ENCODE measurements at regions not wholly inside any gene's neighbourhood (a gene's known extent, or its start where the extent isn't known, plus 50 kb on each side); places are given as distances from the start of the nearest gene placed in this dataset.
"Not testable (repeated sequence)": the region's sequence is repeated elsewhere in the genome, so short reads cannot be mapped to it uniquely, and the experiment has no call there.

DNA sequence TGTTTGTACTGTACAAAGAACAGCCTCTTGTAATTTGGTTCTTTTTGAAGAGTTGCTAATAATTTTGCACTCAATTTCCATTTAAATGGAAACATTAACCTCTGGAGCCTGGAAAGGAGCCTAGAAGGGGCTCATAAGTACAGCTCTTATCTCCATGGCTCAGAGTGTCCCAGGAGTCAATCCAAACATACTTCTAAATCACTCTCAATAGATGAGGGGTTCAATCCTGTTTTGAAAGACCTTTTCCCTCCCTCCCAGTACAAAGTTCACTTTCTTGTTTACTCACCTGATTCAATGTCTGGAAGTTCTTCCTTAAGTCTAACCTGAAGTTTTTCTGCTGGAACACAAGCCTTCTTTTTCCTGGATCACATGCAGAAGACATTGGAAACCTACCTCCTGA lies 273.0 kb upstream of the PLET1 start:
- in situ Hi-C loops (cut with HindIII; ENCODE audit: low sequenced_read_pairs): no loop called here

DNA sequence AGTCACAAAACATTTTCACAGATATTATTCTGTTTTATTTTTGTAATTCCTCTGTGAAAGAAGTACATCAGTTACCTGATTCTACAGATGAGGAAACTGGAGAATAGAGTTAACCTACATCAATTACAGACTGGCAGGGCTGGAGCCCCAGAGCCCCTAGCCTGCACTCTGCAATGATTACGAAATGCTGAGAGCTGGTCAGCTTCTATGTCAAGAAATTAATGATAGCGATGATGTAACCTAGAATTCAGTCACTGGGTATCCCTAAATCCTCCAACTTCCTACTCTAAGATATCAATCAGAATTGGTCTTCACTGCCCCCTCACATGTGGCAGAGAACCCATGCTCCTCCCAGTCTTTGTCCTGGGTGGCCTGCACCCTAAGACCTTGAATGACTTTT lies 273.5 kb upstream of the PLET1 start:
- in situ Hi-C loops (cut with HindIII; ENCODE audit: low sequenced_read_pairs): no loop called here

DNA sequence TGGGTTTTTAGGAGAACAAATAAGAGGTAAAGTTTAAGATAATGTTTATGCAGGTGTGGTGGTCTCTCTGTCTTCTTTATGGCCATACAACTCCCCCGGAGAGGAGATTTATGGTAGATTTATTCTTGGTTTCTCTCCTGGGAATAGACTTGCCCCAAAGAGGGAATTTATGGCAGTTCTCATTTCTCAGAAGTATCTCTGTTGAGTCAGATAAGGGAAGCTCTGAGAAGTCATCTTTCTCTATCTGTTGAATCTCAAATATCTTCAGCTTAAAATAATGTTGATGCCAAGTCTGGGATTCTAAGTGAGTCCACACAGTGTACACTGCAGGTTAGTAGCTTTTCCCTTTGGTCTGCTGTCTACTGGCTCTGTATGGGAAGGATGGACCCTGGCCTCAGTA lies 276.4 kb upstream of the PLET1 start:
- in situ Hi-C loops (cut with HindIII; ENCODE audit: low sequenced_read_pairs): no loop called here

DNA sequence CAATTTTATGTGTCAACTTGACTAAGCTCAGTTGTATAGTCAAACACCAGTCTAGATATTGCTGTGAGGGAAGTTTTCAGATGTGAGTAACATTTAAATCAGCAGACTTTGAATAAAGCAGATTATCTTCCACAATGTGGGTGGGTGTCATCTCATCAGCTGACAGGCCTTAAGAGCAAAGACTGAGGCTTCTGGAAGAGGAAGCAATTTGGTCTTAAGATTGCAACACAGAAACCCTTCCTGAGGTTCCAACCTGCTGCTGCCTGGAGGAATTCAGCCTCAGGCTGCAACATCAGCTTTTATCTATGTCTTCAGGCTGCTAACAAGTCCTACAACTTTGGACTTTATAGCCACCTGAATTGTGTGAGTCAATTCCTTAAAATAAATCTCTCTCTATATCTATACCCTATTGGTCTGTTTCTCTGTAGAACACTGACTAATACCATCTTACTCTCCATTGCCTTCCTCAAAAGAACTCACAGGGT lies 277.2 kb upstream of the PLET1 start:
- in situ Hi-C loops (cut with HindIII; ENCODE audit: low sequenced_read_pairs): no loop called here

DNA sequence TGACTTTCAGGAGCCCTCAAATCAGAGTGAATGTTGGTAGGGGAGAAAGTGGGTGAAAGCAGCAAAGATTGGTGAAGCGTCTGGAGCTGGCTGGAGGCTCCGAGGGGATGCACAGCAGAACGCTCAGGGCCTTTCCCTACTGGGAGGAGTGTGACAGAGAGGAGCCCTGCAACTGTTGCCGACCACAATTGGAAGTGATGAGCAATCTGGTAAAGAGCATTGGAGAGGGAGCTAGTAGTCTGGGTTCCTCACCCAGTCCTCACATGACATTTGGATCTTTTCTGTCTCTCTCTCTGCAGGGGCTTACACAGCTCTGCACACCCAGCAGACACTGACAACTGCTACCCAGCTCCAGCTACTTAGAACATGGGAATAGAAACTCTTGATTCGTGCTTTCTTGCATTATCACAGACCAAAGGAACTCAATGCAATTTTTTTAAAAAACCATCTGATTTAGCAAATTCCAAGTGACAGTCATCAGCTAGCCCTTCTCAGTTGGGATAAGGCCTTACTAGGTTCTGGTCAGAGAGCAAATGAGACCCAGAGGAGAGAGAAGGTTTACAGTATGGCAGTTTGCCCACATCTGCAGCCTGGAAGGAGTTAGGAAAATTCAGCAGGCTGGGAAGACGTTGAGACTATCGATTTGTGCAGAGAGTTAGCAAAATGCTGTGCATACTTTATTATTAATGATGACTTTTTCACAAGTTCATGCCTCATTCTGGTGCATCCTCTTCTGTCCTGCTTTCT lies 278.0 kb upstream of the PLET1 start:
- in situ Hi-C loops (cut with HindIII; ENCODE audit: low sequenced_read_pairs): no loop called here

DNA sequence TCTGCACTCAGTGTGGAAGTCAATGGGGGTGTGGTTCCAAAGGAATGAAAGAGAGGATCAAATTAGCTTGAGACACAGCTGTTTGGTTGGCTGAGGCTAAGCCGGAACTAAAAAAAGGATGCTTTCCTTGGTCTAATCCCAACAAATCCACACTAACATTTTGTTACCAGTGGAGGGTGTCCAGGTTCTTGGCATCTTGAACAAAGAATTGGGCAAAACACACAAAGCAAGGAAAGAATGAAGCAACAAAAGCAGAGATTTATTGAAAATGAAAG lies 278.6 kb upstream of the PLET1 start:
- in situ Hi-C loops (cut with HindIII; ENCODE audit: low sequenced_read_pairs): not testable (repeated sequence)

DNA sequence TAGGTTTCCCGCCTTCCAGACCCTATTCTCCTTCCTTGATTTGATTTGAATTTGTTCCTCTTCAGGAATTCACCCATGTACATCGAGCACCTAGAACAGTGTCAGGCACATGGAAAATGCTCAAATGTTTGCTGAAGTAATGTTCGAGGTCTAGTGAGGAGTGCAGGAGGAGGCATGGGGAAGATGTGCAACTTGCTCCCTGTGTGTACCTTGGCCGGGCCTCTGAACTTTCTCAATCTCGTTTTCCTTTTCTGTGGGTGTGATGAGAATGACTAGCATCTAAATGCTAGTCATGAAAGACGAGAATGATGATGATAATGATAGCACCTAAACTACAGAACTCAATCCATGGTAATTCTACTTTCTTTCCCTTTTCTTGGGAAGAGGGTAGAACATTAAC lies 279.1 kb upstream of the PLET1 start:
- in situ Hi-C loops (cut with HindIII; ENCODE audit: low sequenced_read_pairs): no loop called here

DNA sequence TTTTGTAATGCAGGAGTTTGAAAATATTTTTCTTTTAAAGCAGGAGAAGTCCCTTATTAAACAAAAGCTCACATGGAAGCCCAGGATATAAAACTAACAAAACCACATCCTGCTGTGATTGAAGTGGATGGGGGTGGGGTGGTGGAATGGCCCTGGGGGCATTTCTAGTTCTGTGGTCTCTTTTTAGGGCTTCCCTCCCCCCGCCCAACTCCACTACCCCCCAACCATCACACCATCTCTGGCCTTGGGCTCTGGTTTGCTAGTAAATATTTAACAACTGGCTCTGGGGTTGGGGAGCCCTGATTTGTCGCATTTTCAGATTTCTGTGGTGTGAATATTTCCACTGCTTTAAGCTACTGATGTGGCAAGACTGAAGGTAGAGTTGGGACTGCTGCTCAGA lies 279.6 kb upstream of the PLET1 start:
- in situ Hi-C loops (cut with HindIII; ENCODE audit: low sequenced_read_pairs): no loop called here

DNA sequence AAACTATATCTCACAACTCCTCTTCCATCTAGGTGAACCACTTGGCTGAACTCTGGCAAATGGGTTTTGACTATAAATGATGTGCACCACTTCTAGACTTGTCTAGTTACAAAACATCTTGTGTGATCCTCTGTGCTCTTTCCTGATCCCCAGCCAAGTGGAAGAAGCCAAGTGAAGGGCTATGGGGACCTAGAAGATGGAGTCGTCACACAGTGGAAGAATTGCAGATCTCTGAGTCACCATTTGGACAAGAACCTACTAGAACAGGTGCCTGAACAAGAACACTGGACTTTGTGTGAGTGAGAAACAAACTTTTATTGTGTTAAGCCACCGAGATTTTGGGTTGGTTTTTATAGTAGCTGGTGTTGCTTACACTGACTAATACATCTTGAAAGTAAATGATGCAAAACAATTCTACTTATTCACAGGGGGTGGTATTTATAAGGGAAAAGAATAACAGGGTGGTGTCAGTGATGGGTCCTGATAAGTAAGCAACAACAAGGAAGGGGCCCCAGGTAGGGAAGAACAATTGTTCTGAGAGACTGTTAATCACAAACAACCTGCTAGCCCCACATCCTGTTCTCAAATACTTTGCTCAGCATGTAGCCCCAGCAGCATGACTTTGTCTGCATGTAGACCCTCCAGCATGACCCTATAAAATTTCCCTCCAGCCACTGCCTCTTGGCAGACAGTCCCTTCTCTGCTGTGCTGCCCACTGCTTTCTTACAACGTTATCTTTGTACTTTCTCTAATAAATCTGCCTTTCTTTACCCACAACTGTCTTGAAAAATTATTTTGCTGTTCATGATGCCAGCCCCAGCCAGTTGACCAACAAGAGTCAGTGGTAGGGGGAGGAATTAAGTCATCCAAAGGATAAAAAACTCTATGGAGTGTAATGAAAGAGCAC lies 280.7 kb upstream of the PLET1 start:
- in situ Hi-C loops (cut with HindIII; ENCODE audit: low sequenced_read_pairs): no loop called here

DNA sequence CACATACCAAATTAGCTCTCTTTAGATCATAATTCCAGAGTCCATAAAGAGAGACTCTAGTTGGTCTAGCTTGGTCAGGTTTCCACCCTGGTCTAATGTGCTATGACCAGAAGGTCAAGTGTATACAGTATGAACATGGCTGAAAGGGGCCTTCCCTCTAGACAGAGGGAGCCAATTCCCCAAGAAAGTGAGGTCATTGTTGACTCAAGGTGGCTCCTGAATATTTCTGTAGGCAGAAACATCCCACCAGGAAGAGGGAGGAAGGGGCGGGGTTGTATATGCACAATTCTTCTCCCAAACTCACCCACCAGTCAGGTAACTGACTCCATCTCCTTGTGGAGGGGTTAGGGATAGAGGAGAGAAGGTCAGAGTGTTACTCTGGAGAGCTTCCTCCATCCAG lies 281.8 kb upstream of the PLET1 start:
- in situ Hi-C loops (cut with HindIII; ENCODE audit: low sequenced_read_pairs): no loop called here

DNA sequence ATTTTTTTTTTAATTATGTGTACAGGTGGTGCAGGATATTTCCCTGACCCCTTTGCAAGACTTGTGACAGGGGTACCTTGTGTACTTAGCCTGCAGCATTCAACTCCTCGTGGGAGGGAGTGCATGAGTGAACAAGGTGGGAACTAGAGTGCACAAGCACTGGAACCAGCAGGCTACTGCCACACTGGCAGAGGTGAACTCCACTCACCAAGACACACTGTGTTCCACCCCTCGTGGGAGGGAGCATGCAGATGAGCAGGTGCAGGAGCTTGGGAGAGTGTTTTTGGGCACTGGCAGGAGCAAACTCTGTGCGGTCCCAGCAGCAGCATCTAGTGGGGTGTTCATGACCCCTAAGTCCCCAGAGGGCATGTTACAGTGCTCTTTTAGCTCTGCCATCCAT lies 282.7 kb upstream of the PLET1 start:
- in situ Hi-C loops (cut with HindIII; ENCODE audit: low sequenced_read_pairs): no loop called here

DNA sequence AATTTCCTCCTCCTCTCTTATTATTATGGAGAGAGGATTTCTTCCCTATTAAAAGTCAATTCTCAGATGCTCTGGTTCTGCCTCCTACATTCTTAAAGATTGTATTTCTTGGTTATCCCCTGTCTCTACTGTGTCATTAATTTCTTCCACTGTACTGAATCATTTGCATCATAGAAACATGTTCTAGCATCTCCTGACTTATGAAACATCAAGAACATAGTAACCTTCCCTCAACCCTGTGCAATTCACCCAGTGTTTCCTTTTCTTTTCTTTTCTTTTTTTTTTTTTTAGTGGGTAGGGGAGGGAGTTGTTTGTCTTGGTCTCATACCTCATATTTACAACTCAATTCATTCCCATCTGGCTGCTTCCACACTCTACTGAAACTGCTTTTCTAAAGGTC lies 288.0 kb upstream of the PLET1 start:
- in situ Hi-C loops (cut with HindIII; ENCODE audit: low sequenced_read_pairs): no loop called here

DNA sequence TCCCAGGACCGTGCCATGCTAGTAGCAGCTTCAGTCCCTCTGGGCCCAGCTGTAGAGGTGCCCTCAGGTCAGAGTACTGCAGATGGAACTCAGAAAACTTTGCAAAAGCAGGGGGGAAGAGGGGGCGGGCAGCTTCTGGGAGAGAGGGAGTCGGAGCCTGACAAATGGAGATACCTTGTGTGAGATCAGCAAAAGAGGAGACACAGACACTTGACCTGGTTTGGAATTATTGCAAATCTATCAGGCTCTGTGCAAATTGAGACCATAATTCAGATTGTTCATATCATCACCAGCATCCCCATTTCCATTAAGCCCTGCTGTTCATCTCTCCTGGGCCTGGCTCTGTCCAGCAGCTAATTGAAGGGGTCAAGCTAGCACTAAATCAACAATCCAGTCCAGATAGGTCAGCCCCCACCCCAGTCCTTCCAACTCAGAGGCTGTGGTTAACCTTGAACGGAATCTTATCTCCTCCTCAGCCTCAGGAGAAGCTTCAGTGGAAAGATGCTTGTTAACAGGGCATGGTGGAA lies 292.6 kb upstream of the PLET1 start:
- in situ Hi-C loops (cut with HindIII; ENCODE audit: low sequenced_read_pairs): no loop called here

DNA sequence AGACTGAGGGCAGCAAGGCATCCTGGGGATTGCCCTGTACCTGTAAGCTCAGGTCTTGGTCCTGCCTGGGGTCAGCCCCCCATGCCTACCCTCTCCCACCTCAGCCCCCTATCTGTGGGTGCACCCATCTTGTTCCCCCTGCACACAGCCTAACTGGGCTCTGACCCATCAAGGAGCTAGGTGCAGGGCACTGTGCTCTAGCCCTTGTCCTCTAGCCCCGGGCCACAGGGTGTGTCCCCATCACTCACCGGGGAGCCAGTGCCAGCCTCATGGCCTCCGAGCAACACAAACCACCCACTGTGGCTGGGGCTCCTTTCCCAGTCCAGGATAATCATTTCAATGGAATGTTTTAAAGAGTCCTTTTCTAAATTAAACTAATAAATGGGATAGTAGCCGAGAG lies 293.9 kb upstream of the PLET1 start:
- in situ Hi-C loops (cut with HindIII; ENCODE audit: low sequenced_read_pairs): no loop called here

DNA sequence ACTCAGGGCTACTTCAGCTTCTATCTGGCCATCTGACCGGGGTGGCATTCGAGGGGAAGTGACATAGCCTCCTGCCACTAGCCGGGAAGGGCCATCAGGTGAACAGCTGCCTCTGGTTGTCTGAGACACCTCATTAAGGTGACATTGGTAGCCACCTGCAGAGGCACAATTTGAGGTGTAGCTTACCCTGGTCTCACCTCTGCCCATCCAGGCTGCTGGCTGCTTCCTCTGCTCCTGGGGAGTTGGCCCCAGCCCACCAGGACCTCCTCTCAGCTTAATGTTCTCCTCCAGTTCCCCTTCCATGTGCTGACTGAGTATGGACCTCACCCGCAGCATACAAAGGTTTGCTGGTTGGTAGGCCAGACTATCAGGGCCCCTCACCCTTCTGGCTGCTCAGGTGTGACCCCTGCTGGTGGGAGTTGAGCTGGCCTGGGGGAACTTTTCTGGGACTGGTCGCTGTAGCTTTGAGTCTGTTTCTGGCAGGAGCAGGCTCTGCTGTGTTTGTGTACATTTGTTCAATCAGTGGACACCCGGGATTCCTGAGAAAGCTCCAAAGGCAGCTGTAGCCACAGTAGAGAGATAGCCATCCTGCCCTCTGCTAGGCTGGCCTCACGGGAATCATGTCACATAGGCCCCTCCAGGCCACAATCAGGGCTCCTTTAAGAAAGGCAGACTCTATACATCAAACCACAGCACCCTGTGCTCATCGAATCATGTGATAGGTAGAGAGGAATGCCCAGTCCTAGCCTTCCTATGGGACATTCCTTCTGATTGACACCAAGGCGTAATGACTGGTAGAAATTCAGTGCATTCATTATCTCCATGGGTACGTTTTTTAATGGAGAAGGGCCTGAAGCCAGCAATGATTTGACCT lies 295.1 kb upstream of the PLET1 start:
- in situ Hi-C loops (cut with HindIII; ENCODE audit: low sequenced_read_pairs): no loop called here

DNA sequence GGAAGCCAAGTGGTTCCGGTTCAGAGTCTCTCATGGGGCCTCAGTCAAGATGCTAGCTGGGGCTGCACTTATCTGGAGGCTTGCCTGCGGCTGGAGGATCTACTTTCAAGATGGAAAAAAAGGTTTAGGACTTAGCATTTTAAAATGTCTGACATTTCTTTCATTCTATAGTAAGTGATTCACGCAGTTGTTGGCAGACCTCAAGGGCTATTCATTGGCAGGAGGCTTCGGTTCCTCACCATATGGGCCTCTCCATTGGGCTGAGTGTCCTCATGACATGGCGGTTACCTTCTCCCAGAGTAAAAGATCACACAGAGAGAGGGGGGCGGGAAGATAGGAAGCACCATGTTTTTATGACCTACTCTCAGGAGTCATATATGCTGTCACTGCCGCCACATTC lies 298.0 kb upstream of the PLET1 start:
- in situ Hi-C loops (cut with HindIII; ENCODE audit: low sequenced_read_pairs): no loop called here

DNA sequence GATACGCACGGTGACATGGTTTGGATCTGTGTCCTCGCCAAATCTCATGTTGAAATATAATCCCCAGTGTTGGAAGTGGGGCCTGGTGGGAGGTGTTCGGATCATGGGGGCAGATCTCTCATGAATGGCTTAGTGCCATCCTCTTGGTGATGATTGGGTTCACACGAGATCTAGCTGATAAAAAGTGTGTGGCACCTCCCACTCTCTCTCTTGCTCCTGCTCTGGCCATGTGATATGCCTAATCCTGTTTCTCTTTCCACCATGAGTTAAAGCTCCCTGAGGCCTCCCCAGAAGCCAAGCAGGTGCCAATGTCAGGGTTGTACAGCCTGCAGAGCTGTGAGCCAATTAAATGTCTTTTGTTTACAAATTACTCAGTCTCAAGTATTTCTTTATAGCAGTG lies 303.1 kb upstream of the PLET1 start:
- in situ Hi-C loops (cut with HindIII; ENCODE audit: low sequenced_read_pairs): no loop called here

DNA sequence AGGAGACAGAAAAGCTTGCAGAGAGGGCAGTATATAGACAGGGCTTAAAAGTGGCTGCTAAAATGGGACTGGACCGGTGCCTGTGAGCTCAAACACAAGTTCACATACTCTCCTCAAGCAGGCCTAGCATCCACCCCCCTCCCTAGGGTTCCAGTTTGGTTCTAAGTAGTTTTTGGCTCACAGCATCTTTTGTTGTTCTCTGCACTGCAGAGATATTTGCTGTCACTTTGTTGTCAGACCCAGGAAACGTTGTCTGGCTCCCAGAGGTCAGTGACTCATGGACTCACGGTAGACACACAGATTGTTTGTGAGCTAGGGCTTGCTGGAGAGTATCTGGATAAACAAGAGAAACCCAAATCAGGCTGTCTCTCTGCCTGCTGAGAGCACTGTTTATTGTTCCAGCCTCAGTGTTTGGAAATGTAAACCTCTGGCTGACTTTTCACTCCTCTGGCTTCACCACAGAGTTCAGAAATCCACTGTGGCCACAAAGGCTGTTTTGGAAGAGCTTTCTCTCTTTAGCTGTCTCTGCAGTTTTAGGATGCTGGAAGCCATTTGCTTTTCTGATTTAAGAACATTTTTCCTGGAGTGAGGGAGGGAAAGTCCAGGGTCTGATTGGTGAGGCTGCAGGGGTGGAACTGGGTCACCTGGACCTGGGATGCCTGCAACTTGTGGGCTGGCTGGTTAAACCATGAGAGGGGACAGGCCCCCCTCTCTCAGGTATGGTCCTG lies 303.7 kb upstream of the PLET1 start:
- in situ Hi-C loops (cut with HindIII; ENCODE audit: low sequenced_read_pairs): no loop called here

DNA sequence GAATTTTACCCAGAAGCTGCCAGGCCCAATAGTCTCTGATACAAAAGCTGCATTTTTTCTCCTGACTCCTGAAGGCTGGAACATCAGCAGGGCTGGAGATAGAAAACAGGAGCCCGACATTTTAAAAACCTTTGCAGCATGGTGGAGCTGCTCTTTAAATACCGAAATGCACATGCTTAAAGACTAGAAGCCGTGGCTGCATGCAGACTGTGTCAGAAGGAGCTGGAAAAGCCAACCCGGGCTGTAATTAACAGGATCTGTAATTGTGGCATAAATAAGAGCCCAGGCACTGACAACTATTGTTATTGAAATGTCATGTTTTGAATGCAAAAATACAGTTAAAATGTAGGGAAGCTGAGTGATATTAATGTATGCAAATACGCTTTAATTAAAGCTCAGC lies 304.9 kb upstream of the PLET1 start:
- in situ Hi-C loops (cut with HindIII; ENCODE audit: low sequenced_read_pairs): no loop called here

DNA sequence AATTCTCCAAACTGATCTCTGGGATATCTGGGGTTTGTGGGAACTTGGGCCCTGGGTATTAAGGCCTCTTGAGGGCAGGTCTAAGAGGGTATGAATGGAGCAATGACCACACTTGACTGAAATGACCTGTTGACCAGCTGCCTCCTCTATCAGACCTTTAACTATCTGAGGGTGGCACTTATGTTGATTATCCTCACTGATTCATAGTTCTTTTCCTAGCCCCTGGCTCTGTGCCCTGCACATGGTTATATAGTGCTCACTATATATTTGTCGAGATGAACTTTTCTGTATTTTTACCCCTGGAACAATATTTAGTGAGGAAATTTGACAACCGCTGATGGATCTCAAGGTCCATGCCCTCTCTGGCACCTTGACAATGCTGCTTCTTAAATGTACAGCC lies 305.5 kb upstream of the PLET1 start:
- in situ Hi-C loops (cut with HindIII; ENCODE audit: low sequenced_read_pairs): no loop called here

DNA sequence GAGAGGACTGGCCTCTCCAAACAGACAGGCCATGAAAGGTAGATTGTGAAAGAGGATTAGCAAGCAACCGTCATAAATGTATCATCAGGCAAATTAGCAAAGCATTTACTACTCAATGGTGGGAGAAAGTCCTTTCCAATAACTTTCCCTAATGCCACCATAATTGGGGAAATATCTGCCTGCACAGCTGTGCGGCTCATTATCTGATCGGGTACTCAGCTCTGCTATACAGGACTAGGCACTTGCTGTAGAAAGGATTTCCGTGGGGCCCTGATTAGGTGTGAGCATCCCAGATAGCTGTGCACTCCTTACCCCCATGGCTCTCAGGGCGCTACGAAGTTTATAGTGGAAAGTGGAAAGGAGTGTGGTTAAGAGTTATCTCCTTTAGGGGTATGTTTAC lies 309.7 kb upstream of the PLET1 start:
- in situ Hi-C loops (cut with HindIII; ENCODE audit: low sequenced_read_pairs): no loop called here

All from endothelial cell of hepatic sinusoid (primary cell).